Heart left ventricle (tissue), 13 donors: ENCODE measurements at regions not wholly inside any gene's neighbourhood (a gene's known extent, or its start where the extent isn't known, plus 50 kb on each side); places are given as distances from the start of the nearest gene placed in this dataset.

Experiments used
- CTCF ChIP-seq, 12 donors: fragments of 200-600 bp; sonication (generic) in 4 of 12; IDR thresholded peaks; one replicate each; pipeline versions ENCODE4 v1.5.0 to v1.8.0; 2018 to 2022; ENCODE audit warnings: antibody characterized with exemption in 12 of 12, mild to moderate bottlenecking in 5 of 12
- POLR2A ChIP-seq, 2 donors: fragments of 450-650 bp; IDR thresholded peaks; one replicate each; pipeline ENCODE4 v1.6.1; 2017; ENCODE audit warnings: antibody characterized with exemption in 2 of 2, mild to moderate bottlenecking in 2 of 2, moderate library complexity in 2 of 2
- donor health status: ischemic (EF 13 %, LVEDD 7.1; RV severe dilation, severe dysfunction).
- donor health status: DM: no; HTN: yes; CAD: no.
- donor health status: DM: no; HTN: no; CAD: no.
- donor health status: ischemic (EF 25% LVEDD 6.9; RV normal size, moderate dysfunction).
- donor health status: ischemic (EF 25% LVEDD 5.7; RV mildly dilated, moderate dysfunction).
- donor health status: ischemic (EF 35%, LVEDD 5.7; RV mildly dilated, moderate dysfunction).
- donor health status: nonischemic (EF 11% LVEDD 7.7; RV severe dilation, severe dysfunction).
- donor health status: DM: yes; HTN: yes; CAD: no.
- donor health status: PGD.
- donor health status: ischemic (EF 29% LVEDD 5.4; RV normal size, mild dysfunction).
- donor health status: nonischemic (EF 23%, LVEDD 6.1; RV moderate dilation, normal function).

GRCh38 chr14:71220462-71220861 lies 313.2 kb downstream of the PCNX1 start:
- TF ChIP-seq POLR2A (IDR thresholded peaks at IDR 0.05) (no peak), CTCF (IDR thresholded peaks at IDR 0.05) (no peak)
